ENCODE measurements at regions not wholly inside any gene's neighbourhood (a gene's known extent, or its start where the extent isn't known, plus 50 kb on each side); places are given as distances from the start of the nearest gene placed in this dataset.
"Not testable (repeated sequence)": the region's sequence is repeated elsewhere in the genome, so short reads cannot be mapped to it uniquely, and the experiment has no call there.

DNA sequence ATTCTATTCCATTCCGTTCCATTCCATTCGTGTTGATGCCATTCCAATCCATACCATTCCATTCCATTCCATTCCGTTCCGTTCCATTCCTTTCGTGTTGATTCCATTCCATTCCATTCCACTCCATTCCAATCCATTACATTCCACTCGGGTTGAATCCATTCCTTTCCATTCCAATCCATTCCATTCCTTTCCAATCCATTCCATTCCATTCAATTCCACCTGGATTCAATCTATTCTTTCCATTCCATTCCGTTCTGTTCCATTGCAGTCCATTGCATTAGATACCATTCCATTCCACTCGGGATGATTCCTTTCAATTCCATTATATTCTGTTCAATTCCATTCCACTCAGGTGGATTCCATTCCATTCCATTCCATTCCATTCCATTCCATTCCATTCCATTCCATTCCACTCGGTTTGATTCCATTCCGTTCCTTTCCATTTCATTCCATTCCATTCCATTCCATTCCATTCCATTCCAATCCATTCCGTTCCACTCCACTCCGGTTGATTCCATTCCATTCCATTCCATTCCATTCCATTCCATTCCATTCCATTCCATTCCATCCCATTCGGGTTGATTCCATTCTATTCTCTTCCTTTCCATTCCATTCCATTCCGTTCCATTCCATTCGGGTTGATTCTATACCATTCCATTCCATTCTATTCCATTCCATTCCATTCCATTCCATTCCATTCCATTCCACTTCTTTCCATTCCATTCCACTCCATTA lies 134.1 kb downstream of the CWH43 start:
- TF ChIP-seq, protein P1, sequence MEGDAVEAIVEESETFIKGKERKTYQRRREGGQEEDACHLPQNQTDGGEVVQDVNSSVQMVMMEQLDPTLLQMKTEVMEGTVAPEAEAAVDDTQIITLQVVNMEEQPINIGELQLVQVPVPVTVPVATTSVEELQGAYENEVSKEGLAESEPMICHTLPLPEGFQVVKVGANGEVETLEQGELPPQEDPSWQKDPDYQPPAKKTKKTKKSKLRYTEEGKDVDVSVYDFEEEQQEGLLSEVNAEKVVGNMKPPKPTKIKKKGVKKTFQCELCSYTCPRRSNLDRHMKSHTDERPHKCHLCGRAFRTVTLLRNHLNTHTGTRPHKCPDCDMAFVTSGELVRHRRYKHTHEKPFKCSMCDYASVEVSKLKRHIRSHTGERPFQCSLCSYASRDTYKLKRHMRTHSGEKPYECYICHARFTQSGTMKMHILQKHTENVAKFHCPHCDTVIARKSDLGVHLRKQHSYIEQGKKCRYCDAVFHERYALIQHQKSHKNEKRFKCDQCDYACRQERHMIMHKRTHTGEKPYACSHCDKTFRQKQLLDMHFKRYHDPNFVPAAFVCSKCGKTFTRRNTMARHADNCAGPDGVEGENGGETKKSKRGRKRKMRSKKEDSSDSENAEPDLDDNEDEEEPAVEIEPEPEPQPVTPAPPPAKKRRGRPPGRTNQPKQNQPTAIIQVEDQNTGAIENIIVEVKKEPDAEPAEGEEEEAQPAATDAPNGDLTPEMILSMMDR (IDR thresholded peaks at IDR 0.05; ENCODE audit: low read depth, low read length, poor library complexity, severe bottlenecking): not testable (repeated sequence)
- not testable (repeated sequence) for TF ChIP-seq EZH2phosphoT487 (IDR thresholded peaks at IDR 0.05; ENCODE audit: borderline replicate concordance, low read length)

Measured in DOHH2 (cell line).